GM12891 (cell line): ENCODE measurements at regions not wholly inside any gene's neighbourhood (a gene's known extent, or its start where the extent isn't known, plus 50 kb on each side); places are given as distances from the start of the nearest gene placed in this dataset.

Experiments
- POLR2A ChIP-seq: IDR thresholded peaks from 2 replicates; pipeline ENCODE4 v1.6.1; 2011; ENCODE audit warnings: low read depth, low read length, control low read depth
- SPI1 ChIP-seq: IDR thresholded peaks from 2 replicates; pipeline ENCODE4 v1.6.1; 2011; ENCODE audit warnings: low read depth, low read length, control low read depth
- TAF1 ChIP-seq: IDR thresholded peaks from 2 replicates; pipeline ENCODE4 v1.6.1; 2011; ENCODE audit warnings: low read depth, low read length, control low read depth

GRCh38 chr17:22171631-22172030 is 479.3 kb downstream of the KCNJ18 start:
- TF ChIP-seq POLR2A: no peak
- no peak for TF ChIP-seq TAF1
- no peak for TF ChIP-seq SPI1
